Bronchial epithelial cell (primary cell): ENCODE measurements at regions not wholly inside any gene's neighbourhood (a gene's known extent, or its start where the extent isn't known, plus 50 kb on each side); places are given as distances from the start of the nearest gene placed in this dataset.

Source experiments
- DNase-seq: peaks from one replicate; pipeline ENCODE4 v3.0.0-alpha.2; 2010; ENCODE audit warnings: low read depth
- FAIRE-seq: peaks from 2 replicates; lab custom pipeline; 2011; peaks lifted over from hg19 to GRCh38; lab: Jason Lieb, UNC
- H3K27me3 ChIP-seq: 2 replicates; pipeline ENCODE4 v1.5.1; 2011; ENCODE audit warnings: low read length; ENCODE audit not compliant: control insufficient read depth, insufficient read depth
- H3K36me3 ChIP-seq: 2 replicates; pipeline ENCODE4 v1.5.1; 2011; ENCODE audit warnings: low read length; ENCODE audit not compliant: control insufficient read depth, insufficient read depth
- H3K4me3 ChIP-seq: 2 replicates; pipeline ENCODE4 v1.5.1; 2011; ENCODE audit warnings: mild to moderate bottlenecking, low read depth, low read length, control low read depth
- TF ChIP-seq, protein P1 (sequence below): IDR thresholded peaks from 2 replicates; pipeline ENCODE4 v1.5.1; 2011; ENCODE audit warnings: mild to moderate bottlenecking, moderate library complexity, low read length, control low read depth, inconsistent platforms; ENCODE audit not compliant: insufficient read depth, severe bottlenecking

GRCh38 chr15:46258056-46258455, 623.2 kb downstream of the SQOR start:
- DNase-seq (no peak), FAIRE-seq (no peak)
- H3K36me3 ChIP-seq: no peaks in the 10 kb centered on the region
- no peaks in the 10 kb centered on the region for H3K27me3 ChIP-seq
- no peak overlapping the region for H3K4me3 ChIP-seq
- TF ChIP-seq, protein P1, sequence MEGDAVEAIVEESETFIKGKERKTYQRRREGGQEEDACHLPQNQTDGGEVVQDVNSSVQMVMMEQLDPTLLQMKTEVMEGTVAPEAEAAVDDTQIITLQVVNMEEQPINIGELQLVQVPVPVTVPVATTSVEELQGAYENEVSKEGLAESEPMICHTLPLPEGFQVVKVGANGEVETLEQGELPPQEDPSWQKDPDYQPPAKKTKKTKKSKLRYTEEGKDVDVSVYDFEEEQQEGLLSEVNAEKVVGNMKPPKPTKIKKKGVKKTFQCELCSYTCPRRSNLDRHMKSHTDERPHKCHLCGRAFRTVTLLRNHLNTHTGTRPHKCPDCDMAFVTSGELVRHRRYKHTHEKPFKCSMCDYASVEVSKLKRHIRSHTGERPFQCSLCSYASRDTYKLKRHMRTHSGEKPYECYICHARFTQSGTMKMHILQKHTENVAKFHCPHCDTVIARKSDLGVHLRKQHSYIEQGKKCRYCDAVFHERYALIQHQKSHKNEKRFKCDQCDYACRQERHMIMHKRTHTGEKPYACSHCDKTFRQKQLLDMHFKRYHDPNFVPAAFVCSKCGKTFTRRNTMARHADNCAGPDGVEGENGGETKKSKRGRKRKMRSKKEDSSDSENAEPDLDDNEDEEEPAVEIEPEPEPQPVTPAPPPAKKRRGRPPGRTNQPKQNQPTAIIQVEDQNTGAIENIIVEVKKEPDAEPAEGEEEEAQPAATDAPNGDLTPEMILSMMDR: no peak

DNA sequence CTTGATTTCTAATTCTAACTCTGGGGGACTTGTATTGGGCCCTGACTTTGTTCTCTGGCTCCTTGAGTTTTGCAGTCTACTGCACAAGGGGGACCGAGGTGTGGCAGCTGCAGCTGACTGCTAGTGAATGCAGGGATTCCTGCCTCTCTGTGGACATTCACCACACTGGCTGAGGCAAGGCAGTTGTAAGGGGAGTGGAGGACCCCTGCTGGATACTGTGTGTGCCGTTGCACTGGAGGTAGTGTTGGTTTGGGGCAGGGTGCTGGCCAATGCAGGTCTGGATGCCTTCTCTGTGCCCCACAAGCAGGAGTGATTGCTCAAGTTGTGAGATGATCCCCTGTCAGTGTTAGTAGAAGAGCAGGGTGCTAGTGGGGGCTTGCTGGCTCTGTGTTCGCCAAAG, 626.1 kb downstream of the SQOR start:
- Histone ChIP-seq H3K36me3 (no peaks in the 10 kb centered on the region), H3K4me3 (no peak overlapping the region), H3K27me3 (no peaks in the 10 kb centered on the region)
- TF ChIP-seq, protein P1: no peak
- FAIRE-seq (no peak), DNase-seq (no peak)

DNA sequence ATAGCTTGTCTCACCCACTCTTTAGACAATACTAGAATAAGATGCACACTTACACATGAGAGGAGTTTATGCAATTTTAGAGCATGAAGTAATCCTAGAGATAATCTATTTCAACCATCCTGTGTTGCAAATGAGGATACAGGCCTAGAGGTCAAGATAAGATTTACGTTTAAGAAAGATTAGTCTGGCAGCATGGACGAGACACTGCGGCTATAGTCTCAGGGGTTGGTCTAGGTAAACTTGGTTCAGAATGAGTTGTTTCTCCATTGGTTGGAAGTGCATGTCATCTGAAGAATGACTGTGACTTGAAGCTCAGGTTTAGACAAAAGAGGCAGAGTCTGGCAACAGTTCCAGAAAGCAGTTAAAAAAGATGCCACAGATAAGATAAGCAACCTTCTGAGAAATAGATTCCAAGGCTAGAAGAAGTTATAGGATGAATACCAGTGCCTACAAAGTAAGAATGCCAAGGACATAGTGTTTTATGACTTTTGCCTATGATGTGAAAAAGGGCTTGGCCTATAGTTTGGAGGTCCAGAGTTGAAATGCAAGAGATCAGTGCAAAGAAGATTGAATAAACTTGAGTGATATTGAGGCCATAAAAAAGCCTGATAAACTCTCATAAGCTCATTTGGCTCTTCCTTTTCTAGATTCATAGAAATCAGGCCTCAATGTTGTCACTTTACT, 631.0 kb downstream of the SQOR start:
- TF ChIP-seq, protein P1: no peak
- FAIRE-seq (no peak), DNase-seq (no peak)
- no peaks in the 10 kb centered on the region for H3K27me3 ChIP-seq
- no peak overlapping the region for H3K4me3 ChIP-seq
- no peaks in the 10 kb centered on the region for H3K36me3 ChIP-seq

GRCh38 chr15:46266661-46267060, 631.8 kb downstream of the SQOR start:
- no peak for FAIRE-seq
- TF ChIP-seq, protein P1: no peak
- Histone ChIP-seq H3K27me3 (no peaks in the 10 kb centered on the region), H3K36me3 (no peaks in the 10 kb centered on the region), H3K4me3 (no peak overlapping the region)
- DNase-seq: no peak

GRCh38 chr15:46270481-46271147, 635.8 kb downstream of the SQOR start:
- FAIRE-seq: no peak
- TF ChIP-seq, protein P1: no peak
- Histone ChIP-seq H3K27me3 (no peaks in the 10 kb centered on the region), H3K4me3 (no peak overlapping the region), H3K36me3 (no peaks in the 10 kb centered on the region)
- DNase-seq: no peak

DNA sequence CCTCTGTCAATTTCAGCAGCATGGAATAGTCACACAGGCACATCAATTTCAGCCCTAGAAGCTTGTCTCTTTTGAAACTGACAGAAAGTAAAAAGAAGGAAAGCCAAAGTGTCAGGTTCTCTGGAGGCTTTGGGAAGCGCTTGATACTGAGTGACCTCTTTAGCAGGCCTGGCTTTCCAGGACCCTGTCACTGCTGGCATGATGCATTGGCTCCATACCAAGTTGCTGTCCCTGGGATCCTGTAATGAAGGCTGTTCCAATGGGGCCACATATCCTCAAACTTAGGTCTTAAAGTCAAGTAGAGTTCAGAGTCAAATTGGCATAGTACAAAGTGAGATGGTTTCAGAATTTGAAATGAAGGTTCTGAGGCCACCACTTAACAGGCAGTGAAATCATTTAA, 640.9 kb downstream of the SQOR start:
- Histone ChIP-seq H3K36me3 (no peaks in the 10 kb centered on the region), H3K27me3 (no peaks in the 10 kb centered on the region), H3K4me3 (no peak overlapping the region)
- no peak for FAIRE-seq
- TF ChIP-seq, protein P1: no peak
- no peak for DNase-seq
